GM12878 (cell line): ENCODE measurements at regions not wholly inside any gene's neighbourhood (a gene's known extent, or its start where the extent isn't known, plus 50 kb on each side); places are given as distances from the start of the nearest gene placed in this dataset.

ENCODE experiments used
- ATAC-seq: fragments of 200-7000 bp; cut with Tn5 transposase; 3 replicates; pipeline ENCODE4 v1.9.1; 2020; ENCODE audit warnings: mild to moderate bottlenecking, moderate library complexity
- BruUV-seq: library from RNA; stranded (reverse); fragments of 400-500 nt; replicated peaks from 2 replicates; lab custom pipeline; 2021; lab: Mats Ljungman, UMichigan
- CTCF ChIA-PET: fragments of 300-600 bp; sonication (Branson Sonifier 250); formaldehyde crosslinking; extraction: SDS; loops from one replicate; lab custom pipeline; 2021; ENCODE audit warnings: inconsistent platforms; lab: Yijun Ruan, JAX
- POLR2A ChIA-PET: fragments of 350-600 bp; formaldehyde crosslinking; extraction: SDS; loops from one replicate; lab custom pipeline; 2021; ENCODE audit warnings: inconsistent platforms; lab: Charles Lee
- RAD21 ChIA-PET: fragments of 300-600 bp; sonication (Branson Sonifier 250); formaldehyde crosslinking; loops from one replicate; lab custom pipeline; 2023; ENCODE audit warnings: antibody characterized with exemption; ENCODE audit not compliant: unreplicated experiment; lab: Charles Lee
- SMC1A ChIA-PET: fragments of 300-600 bp; sonication (Branson Sonifier 250); formaldehyde crosslinking; loops from one replicate; lab custom pipeline; 2023; ENCODE audit not compliant: unreplicated experiment, uncharacterized antibody; lab: Charles Lee
- DNase-seq: peaks from one replicate; pipeline ENCODE4 v3.0.0-alpha.2; 2011; ENCODE audit warnings: low read depth, low spot score
- FAIRE-seq: peaks from 3 replicates; lab custom pipeline; 2011; peaks lifted over from hg19 to GRCh38; lab: Jason Lieb, UNC
- H2AFZ ChIP-seq: 2 replicates; pipeline ENCODE4 v1.6.0; 2011; ENCODE audit warnings: low read depth, low read length, control low read depth; ENCODE audit not compliant: control insufficient read depth
- H3K27ac ChIP-seq: 2 replicates; pipeline ENCODE4 v1.5.1; 2011; ENCODE audit warnings: control low read depth; ENCODE audit not compliant: control insufficient read depth, insufficient read depth
- H3K27me3 ChIP-seq, 2 experiments: replicated peaks in 1 of 2; 2 replicates each; pipeline versions ENCODE4 v1.6.0 to v1.6.1; 2011; ENCODE audit warnings: low read length in 1 of 2; ENCODE audit not compliant: control insufficient read depth in 2 of 2, insufficient read depth in 2 of 2
- H3K36me3 ChIP-seq, 2 experiments: 2 replicates each; pipeline ENCODE4 v1.5.1; 2011; ENCODE audit warnings: low read length in 1 of 2; ENCODE audit not compliant: control insufficient read depth in 2 of 2, insufficient read depth in 2 of 2
- H3K4me1 ChIP-seq: 2 replicates; pipeline ENCODE4 v1.6.1; 2011; ENCODE audit warnings: mild to moderate bottlenecking, low read length, moderate library complexity, mixed read lengths; ENCODE audit not compliant: control insufficient read depth, insufficient read depth
- H3K4me2 ChIP-seq: 2 replicates; pipeline ENCODE4 v1.6.0; 2011; ENCODE audit warnings: control low read depth; ENCODE audit not compliant: control insufficient read depth, insufficient read depth
- H3K4me3 ChIP-seq: fragments of 200-600 bp; sonication (generic); 2 replicates; pipeline ENCODE4 v1.5.1; 2016
- H3K79me2 ChIP-seq: 2 replicates; pipeline ENCODE4 v1.6.0; 2011; ENCODE audit warnings: low read length; ENCODE audit not compliant: control insufficient read depth, insufficient read depth
- H3K9ac ChIP-seq: 2 replicates; pipeline ENCODE4 v1.8.0; 2011; ENCODE audit warnings: low read length, control low read depth, mixed read lengths; ENCODE audit not compliant: control insufficient read depth, insufficient read depth
- H3K9me3 ChIP-seq: replicated peaks from 3 replicates; pipeline ENCODE4 v1.5.1; 2011; ENCODE audit warnings: mild to moderate bottlenecking, low read length; ENCODE audit not compliant: control insufficient read depth, insufficient read depth
- H4K20me1 ChIP-seq: 2 replicates; pipeline ENCODE4 v1.6.0; 2011; ENCODE audit not compliant: control insufficient read depth, insufficient read depth
- ATF7 ChIP-seq: fragments of 450-650 bp; IDR thresholded peaks from 2 replicates; pipeline ENCODE4 v1.6.1; 2016; ENCODE audit warnings: low read depth, mild to moderate bottlenecking
- IRF3 ChIP-seq: fragments of 450-650 bp; IDR thresholded peaks from 2 replicates; pipeline ENCODE4 v1.6.1; 2014; ENCODE audit warnings: mild to moderate bottlenecking
- NKRF ChIP-seq: fragments of 450-650 bp; conservative IDR thresholded peaks from 2 replicates; pipeline ENCODE4 v1.6.1; 2017; ENCODE audit warnings: mild to moderate bottlenecking, moderate library complexity
- PAX8 ChIP-seq: fragments of 450-650 bp; IDR thresholded peaks from 2 replicates; pipeline ENCODE4 v1.6.1; 2017; ENCODE audit warnings: mild to moderate bottlenecking, moderate library complexity
- SIX5 ChIP-seq: IDR thresholded peaks from 2 replicates; pipeline ENCODE4 v1.6.1; 2011; ENCODE audit warnings: mild to moderate bottlenecking, low read depth, low read length, moderate library complexity; ENCODE audit not compliant: severe bottlenecking
- STAT1 ChIP-seq: fragments of 450-650 bp; conservative IDR thresholded peaks from 2 replicates; pipeline ENCODE4 v1.6.1; 2014; ENCODE audit warnings: antibody characterized with exemption, mild to moderate bottlenecking
- TCF12 ChIP-seq: IDR thresholded peaks from 2 replicates; pipeline ENCODE4 v1.6.1; 2011; ENCODE audit warnings: low read depth, mild to moderate bottlenecking, low read length
- ZBTB40 ChIP-seq: fragments of 450-650 bp; IDR thresholded peaks from 2 replicates; pipeline ENCODE4 v1.6.1; 2016; ENCODE audit warnings: mild to moderate bottlenecking, moderate library complexity, borderline replicate concordance
- ZNF207 ChIP-seq: fragments of 450-650 bp; IDR thresholded peaks from 2 replicates; pipeline ENCODE4 v1.6.1; 2014; ENCODE audit warnings: antibody characterized with exemption, mild to moderate bottlenecking, borderline replicate concordance
- ZSCAN29 ChIP-seq: fragments of 450-650 bp; IDR thresholded peaks from 2 replicates; pipeline ENCODE4 v1.6.1; 2017; ENCODE audit warnings: mild to moderate bottlenecking, moderate library complexity
- WGBS: methylation state at CpG from one replicate; pipeline ENCODE4 v1.1.6; 2016; ENCODE audit warnings: low lambda C conversion rate; ENCODE audit not compliant: insufficient replicate concordance, insufficient coverage; ENCODE audit errors: missing lambda C conversion rate; 5-methylcytosine and 5-hydroxymethylcytosine counted together
- in situ Hi-C: fragments of 300-500 bp; cut with MboI; formaldehyde crosslinking; loops from 9 replicates; pipeline ENCODE4 v1.14.3; 2018; ENCODE audit warnings: mixed read lengths
- intact Hi-C: fragments of 100-400 bp; cut with micrococcal nuclease; formaldehyde crosslinking; loops from one replicate; pipeline ENCODE4 v1.14.2; 2022; ENCODE audit not compliant: unreplicated experiment
- TF ChIP-seq, protein P1 (sequence below): IDR thresholded peaks from 2 replicates; pipeline ENCODE4 v1.6.1; 2012; ENCODE audit warnings: mild to moderate bottlenecking, low read depth, low read length
- TF ChIP-seq, protein P2 (sequence below): IDR thresholded peaks from 2 replicates; pipeline ENCODE4 v1.6.1; 2012; ENCODE audit warnings: low read depth, low read length, improper control_type of control experiment

- no peaks in the 10 kb centered on the region for H3K9me3 ChIP-seq
- no peaks in the 10 kb centered on the region for H4K20me1 ChIP-seq
- 0% methylated on average over 2 of the region's 2 CpGs for WGBS
- no peak for FAIRE-seq
- no peak for ATAC-seq
- no peaks in the 10 kb centered on the region for H3K27me3 ChIP-seq
- intact Hi-C loops: no loop called here
- H3K36me3 ChIP-seq: no peaks in the 10 kb centered on the region
- H3K4me2 ChIP-seq: no peak overlapping the region
- no peaks in the 10 kb centered on the region for H3K79me2 ChIP-seq
- ChIA-PET CTCF (no interaction called here), RAD21 (no interaction called here), POLR2A (interaction anchor here (0.6 kb wide), 1 partner anchor 14 kb away, joined by 7 read pairs; no protein-coding TSS in a partner anchor), SMC1A (interaction anchor here (1.0 to 1.1 kb wide), 2 partner anchors 11 to 24 kb away, joined by 3 to 5 read pairs; no protein-coding TSS in a partner anchor)
- no peak overlapping the region for H2AFZ ChIP-seq
- no peaks in the 10 kb centered on the region for H3K4me1 ChIP-seq
- in situ Hi-C loops: no loop called here
- no peak overlapping the region for H3K27ac ChIP-seq
- DNase-seq: no peak
- H3K4me3 ChIP-seq: no peak overlapping the region
- H3K9ac ChIP-seq: no peak overlapping the region
- TF ChIP-seq ZSCAN29: no peak
- no peak for TF ChIP-seq IRF3
- TF ChIP-seq ATF7: no peak
- no peak for TF ChIP-seq ZBTB40
- TF ChIP-seq STAT1: no peak
- TF ChIP-seq TCF12: no peak
- no peak for TF ChIP-seq NKRF
- TF ChIP-seq, protein P1, sequence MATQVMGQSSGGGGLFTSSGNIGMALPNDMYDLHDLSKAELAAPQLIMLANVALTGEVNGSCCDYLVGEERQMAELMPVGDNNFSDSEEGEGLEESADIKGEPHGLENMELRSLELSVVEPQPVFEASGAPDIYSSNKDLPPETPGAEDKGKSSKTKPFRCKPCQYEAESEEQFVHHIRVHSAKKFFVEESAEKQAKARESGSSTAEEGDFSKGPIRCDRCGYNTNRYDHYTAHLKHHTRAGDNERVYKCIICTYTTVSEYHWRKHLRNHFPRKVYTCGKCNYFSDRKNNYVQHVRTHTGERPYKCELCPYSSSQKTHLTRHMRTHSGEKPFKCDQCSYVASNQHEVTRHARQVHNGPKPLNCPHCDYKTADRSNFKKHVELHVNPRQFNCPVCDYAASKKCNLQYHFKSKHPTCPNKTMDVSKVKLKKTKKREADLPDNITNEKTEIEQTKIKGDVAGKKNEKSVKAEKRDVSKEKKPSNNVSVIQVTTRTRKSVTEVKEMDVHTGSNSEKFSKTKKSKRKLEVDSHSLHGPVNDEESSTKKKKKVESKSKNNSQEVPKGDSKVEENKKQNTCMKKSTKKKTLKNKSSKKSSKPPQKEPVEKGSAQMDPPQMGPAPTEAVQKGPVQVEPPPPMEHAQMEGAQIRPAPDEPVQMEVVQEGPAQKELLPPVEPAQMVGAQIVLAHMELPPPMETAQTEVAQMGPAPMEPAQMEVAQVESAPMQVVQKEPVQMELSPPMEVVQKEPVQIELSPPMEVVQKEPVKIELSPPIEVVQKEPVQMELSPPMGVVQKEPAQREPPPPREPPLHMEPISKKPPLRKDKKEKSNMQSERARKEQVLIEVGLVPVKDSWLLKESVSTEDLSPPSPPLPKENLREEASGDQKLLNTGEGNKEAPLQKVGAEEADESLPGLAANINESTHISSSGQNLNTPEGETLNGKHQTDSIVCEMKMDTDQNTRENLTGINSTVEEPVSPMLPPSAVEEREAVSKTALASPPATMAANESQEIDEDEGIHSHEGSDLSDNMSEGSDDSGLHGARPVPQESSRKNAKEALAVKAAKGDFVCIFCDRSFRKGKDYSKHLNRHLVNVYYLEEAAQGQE: no peak
- TF ChIP-seq, protein P2, sequence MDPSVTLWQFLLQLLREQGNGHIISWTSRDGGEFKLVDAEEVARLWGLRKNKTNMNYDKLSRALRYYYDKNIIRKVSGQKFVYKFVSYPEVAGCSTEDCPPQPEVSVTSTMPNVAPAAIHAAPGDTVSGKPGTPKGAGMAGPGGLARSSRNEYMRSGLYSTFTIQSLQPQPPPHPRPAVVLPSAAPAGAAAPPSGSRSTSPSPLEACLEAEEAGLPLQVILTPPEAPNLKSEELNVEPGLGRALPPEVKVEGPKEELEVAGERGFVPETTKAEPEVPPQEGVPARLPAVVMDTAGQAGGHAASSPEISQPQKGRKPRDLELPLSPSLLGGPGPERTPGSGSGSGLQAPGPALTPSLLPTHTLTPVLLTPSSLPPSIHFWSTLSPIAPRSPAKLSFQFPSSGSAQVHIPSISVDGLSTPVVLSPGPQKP: no peak
- TF ChIP-seq PAX8: no peak
- TF ChIP-seq ZNF207: no peak
- TF ChIP-seq SIX5: no peak
- BruUV-seq: no TSS peak
Observed at GRCh38 chr6:84390334-84390733, 162.9 kb upstream of the CEP162 start.
